ENCODE measurements at regions not wholly inside any gene's neighbourhood (a gene's known extent, or its start where the extent isn't known, plus 50 kb on each side); places are given as distances from the start of the nearest gene placed in this dataset.

- Histone ChIP-seq H3K4me2 (no peak overlapping the region), H3K27ac (no peak overlapping the region), H3K4me3 (no peak overlapping the region), H3K9me3 (no peaks in the 10 kb centered on the region), H3K4me1 (no peaks in the 10 kb centered on the region)
- DNase-seq (ENCODE audit: low read depth in 1 of 2, low spot score in 1 of 2), result peak; percentile 19 to 53
- CTCF ChIA-PET, result interaction anchor here (0.6 to 3.4 kb wide), 9 partner anchors 9 to 364 kb away, joined by 3 to 16 read pairs (median 3); no protein-coding TSS in a partner anchor
- POLR2A ChIA-PET, result no interaction called here
- 50% methylated on average over 4 of the region's 4 CpGs for WGBS (ENCODE audit: missing lambda C conversion rate)
- TF ChIP-seq EHF (CRISPR knock-in tag; IDR thresholded peaks at IDR 0.05) (no peak), MAX (IDR thresholded peaks at IDR 0.05) (0 out of 2 replicates have a peak, but pooled peaks have one; percentile 7), SMC3 (IDR thresholded peaks at IDR 0.05) (peak; percentile 64), CTCF (IDR thresholded peaks at IDR 0.05) (peak; percentile 49), HOXA7 (CRISPR knock-in tag; IDR thresholded peaks at IDR 0.05) (no peak), RAD21 (conservative IDR thresholded peaks at IDR 0.05 in 1 of 2, IDR thresholded peaks at IDR 0.05 in 1 of 2) (peak; percentile 55 to 67)
- FAIRE-seq, result no peak
- ATAC-seq, result peak; percentile 54 to 81; a peak in 5 of 6 replicates
Observed at GRCh38 chr5:145697251-145697990, 137.7 kb downstream of the PRELID2 start.

- Histone ChIP-seq H3K4me2 (no peak overlapping the region), H3K4me1 (no peaks in the 10 kb centered on the region), H3K27ac (no peak overlapping the region), H3K9me3 (no peaks in the 10 kb centered on the region), H3K4me3 (no peak overlapping the region)
- WGBS (ENCODE audit: missing lambda C conversion rate), result 63% methylated on average over 3 of the region's 3 CpGs
- no peak for TF ChIP-seq SREBF2 (IDR thresholded peaks at IDR 0.05)
- no peak for TF ChIP-seq ZSCAN20 (CRISPR knock-in tag; IDR thresholded peaks at IDR 0.05)
- no peak for TF ChIP-seq ZNF302 (CRISPR knock-in tag; IDR thresholded peaks at IDR 0.05)
- TF ChIP-seq MAZ (IDR thresholded peaks at IDR 0.05; ENCODE audit: borderline replicate concordance, low read depth, low read length), result no peak
- TF ChIP-seq EHF (CRISPR knock-in tag; IDR thresholded peaks at IDR 0.05), result no peak
- TF ChIP-seq JUNB (IDR thresholded peaks at IDR 0.05), result no peak
- no peak for TF ChIP-seq RCOR1 (IDR thresholded peaks at IDR 0.05; ENCODE audit: low read depth, low read length)
- no peak for TF ChIP-seq FOSB (CRISPR knock-in tag; IDR thresholded peaks at IDR 0.05)
- TF ChIP-seq HOXB13 (CRISPR knock-in tag; IDR thresholded peaks at IDR 0.05; ENCODE audit: low read depth), result no peak
- TF ChIP-seq CHD4 (IDR thresholded peaks at IDR 0.05; ENCODE audit: borderline replicate concordance), result no peak
- no peak for TF ChIP-seq NPAS2 (CRISPR knock-in tag; IDR thresholded peaks at IDR 0.05; ENCODE audit: borderline replicate concordance)
- no peak for TF ChIP-seq RAD21 (conservative IDR thresholded peaks at IDR 0.05 in 1 of 2, IDR thresholded peaks at IDR 0.05 in 1 of 2)
- ChIA-PET POLR2A (no interaction called here), CTCF (interaction anchor here (0.6 to 2.0 kb wide), 4 partner anchors 11 to 1269 kb away, joined by 3 to 6 read pairs (median 4); no protein-coding TSS in a partner anchor)
- ATAC-seq (no peak), FAIRE-seq (no peak), DNase-seq (ENCODE audit: low read depth in 1 of 2, low spot score in 1 of 2) (no peak)
Observed at GRCh38 chr5:145689235-145689634, 145.9 kb downstream of the PRELID2 start.

- ATAC-seq, result no peak
- TF ChIP-seq RAD21 (conservative IDR thresholded peaks at IDR 0.05 in 1 of 2, IDR thresholded peaks at IDR 0.05 in 1 of 2) (no peak), ATOH8 (CRISPR knock-in tag; IDR thresholded peaks at IDR 0.05; ENCODE audit: low read depth) (no peak), KDM1A (IDR thresholded peaks at IDR 0.05; ENCODE audit: low read depth) (no peak), RCOR1 (IDR thresholded peaks at IDR 0.05; ENCODE audit: low read depth, low read length) (no peak)
- WGBS (ENCODE audit: missing lambda C conversion rate), result 64% methylated on average over 4 of the region's 4 CpGs
- no peaks in the 10 kb centered on the region for H3K9me3 ChIP-seq
- H3K4me1 ChIP-seq, result no peaks in the 10 kb centered on the region
- ChIA-PET POLR2A (no interaction called here), CTCF (interaction anchor here (1.2 to 1.4 kb wide), 2 partner anchors 10 to 144 kb away, joined by 3 read pairs; no protein-coding TSS in a partner anchor)
- no peak for FAIRE-seq
- H3K27ac ChIP-seq, result no peak overlapping the region
- no peak for DNase-seq (ENCODE audit: low read depth in 1 of 2, low spot score in 1 of 2)
- H3K4me3 ChIP-seq, result no peak overlapping the region
- H3K4me2 ChIP-seq, result no peak overlapping the region
Observed at GRCh38 chr5:145687943-145688342, 147.2 kb downstream of the PRELID2 start.

Measured in A549 (cell line).